Gastrocnemius medialis (tissue), 4 donors: ENCODE measurements at regions not wholly inside any gene's neighbourhood (a gene's known extent, or its start where the extent isn't known, plus 50 kb on each side); places are given as distances from the start of the nearest gene placed in this dataset.

Experiments used
- POLR2A ChIP-seq, 2 donors: fragments of 450-650 bp; IDR thresholded peaks; one replicate each; pipeline ENCODE4 v1.6.1; 2017; ENCODE audit warnings: antibody characterized with exemption in 2 of 2, mild to moderate bottlenecking in 2 of 2, moderate library complexity in 2 of 2
- TF ChIP-seq, protein P1 (sequence below), 5 experiments: fragments of 450-650 bp in 3 of 5; fragments of 200-600 bp in 2 of 5; sonication (generic) in 2 of 5; IDR thresholded peaks in 4 of 5; conservative IDR thresholded peaks in 1 of 5; 1 replicate in 4 of 5; 2 replicates in 1 of 5; pipeline ENCODE4 v1.5.1; 2016 to 2019; ENCODE audit warnings: antibody characterized with exemption in 5 of 5, mild to moderate bottlenecking in 3 of 5, moderate library complexity in 3 of 5

DNA sequence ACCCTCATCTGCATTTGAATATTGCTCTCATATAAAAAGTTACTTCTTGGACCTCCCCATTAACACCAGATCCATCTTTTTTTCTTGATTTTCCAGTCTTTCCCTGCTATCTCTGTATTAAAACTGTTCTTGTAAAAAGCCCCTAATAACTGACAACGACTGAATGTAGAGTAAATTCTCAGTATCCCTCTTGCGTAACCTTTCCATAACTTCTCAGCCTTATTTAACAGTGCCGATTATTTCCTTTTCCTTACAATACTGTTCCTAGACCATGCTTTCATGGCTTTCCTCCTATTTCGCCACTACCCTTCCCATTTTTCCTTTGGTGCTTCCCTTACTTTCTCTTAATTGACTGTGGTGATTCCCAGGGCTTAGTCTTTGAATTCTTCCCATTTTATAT lies 348.9 kb upstream of the DSEL start:
- TF ChIP-seq, protein P1, sequence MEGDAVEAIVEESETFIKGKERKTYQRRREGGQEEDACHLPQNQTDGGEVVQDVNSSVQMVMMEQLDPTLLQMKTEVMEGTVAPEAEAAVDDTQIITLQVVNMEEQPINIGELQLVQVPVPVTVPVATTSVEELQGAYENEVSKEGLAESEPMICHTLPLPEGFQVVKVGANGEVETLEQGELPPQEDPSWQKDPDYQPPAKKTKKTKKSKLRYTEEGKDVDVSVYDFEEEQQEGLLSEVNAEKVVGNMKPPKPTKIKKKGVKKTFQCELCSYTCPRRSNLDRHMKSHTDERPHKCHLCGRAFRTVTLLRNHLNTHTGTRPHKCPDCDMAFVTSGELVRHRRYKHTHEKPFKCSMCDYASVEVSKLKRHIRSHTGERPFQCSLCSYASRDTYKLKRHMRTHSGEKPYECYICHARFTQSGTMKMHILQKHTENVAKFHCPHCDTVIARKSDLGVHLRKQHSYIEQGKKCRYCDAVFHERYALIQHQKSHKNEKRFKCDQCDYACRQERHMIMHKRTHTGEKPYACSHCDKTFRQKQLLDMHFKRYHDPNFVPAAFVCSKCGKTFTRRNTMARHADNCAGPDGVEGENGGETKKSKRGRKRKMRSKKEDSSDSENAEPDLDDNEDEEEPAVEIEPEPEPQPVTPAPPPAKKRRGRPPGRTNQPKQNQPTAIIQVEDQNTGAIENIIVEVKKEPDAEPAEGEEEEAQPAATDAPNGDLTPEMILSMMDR (IDR thresholded peaks at IDR 0.05 in 4 of 5, conservative IDR thresholded peaks at IDR 0.05 in 1 of 5) = no peak
- no peak for TF ChIP-seq POLR2A (IDR thresholded peaks at IDR 0.05)
